CD4-positive, alpha-beta T cell treated with Interleukin-15 for 1 hour (primary cell): ENCODE measurements at regions not wholly inside any gene's neighbourhood (a gene's known extent, or its start where the extent isn't known, plus 50 kb on each side); places are given as distances from the start of the nearest gene placed in this dataset.

Source experiments
- DNase-seq: peaks from one replicate; pipeline ENCODE4 v3.0.0-alpha.2; 2020

- no peak for DNase-seq
Measured at GRCh38 chr12:13839365-13840336, 141.8 kb downstream of the GRIN2B start.

GRCh38 chr12:13836099-13836498 lies 145.3 kb downstream of the GRIN2B start:
- DNase-seq, result no peak

- DNase-seq, result no peak
Measured at GRCh38 chr12:13835652-13836051, 145.8 kb downstream of the GRIN2B start.

GRCh38 chr12:13834241-13834640 lies 147.2 kb downstream of the GRIN2B start:
- no peak for DNase-seq

GRCh38 chr12:13817131-13817530 lies 164.3 kb downstream of the GRIN2B start:
- no peak for DNase-seq

GRCh38 chr12:13816394-13816793 lies 165.0 kb downstream of the GRIN2B start:
- DNase-seq, result no peak

- no peak for DNase-seq
Measured at GRCh38 chr12:13812168-13812567, 169.2 kb downstream of the GRIN2B start.

- no peak for DNase-seq
Measured at GRCh38 chr12:13811061-13811460, 170.3 kb downstream of the GRIN2B start.

- no peak for DNase-seq
Measured at GRCh38 chr12:13805041-13805440, 176.4 kb downstream of the GRIN2B start.

GRCh38 chr12:13801543-13801942 lies 179.9 kb downstream of the GRIN2B start:
- no peak for DNase-seq

- DNase-seq, result no peak
Measured at GRCh38 chr12:13799574-13799973, 181.8 kb downstream of the GRIN2B start.

GRCh38 chr12:13798162-13798561 lies 183.2 kb downstream of the GRIN2B start:
- no peak for DNase-seq

- no peak for DNase-seq
Measured at GRCh38 chr12:13794706-13795105, 186.7 kb downstream of the GRIN2B start.

- no peak for DNase-seq
Measured at GRCh38 chr12:13790317-13790716, 191.1 kb downstream of the GRIN2B start.

GRCh38 chr12:13788626-13789025 lies 192.8 kb downstream of the GRIN2B start:
- no peak for DNase-seq

GRCh38 chr12:13786646-13787045 lies 194.8 kb downstream of the GRIN2B start:
- DNase-seq, result no peak

GRCh38 chr12:13784504-13784903 lies 196.9 kb downstream of the GRIN2B start:
- no peak for DNase-seq

GRCh38 chr12:13780453-13780852 lies 200.9 kb downstream of the GRIN2B start:
- DNase-seq, result no peak

- no peak for DNase-seq
Measured at GRCh38 chr12:13777374-13777773, 204.0 kb downstream of the GRIN2B start.

GRCh38 chr12:13772264-13772663 lies 209.1 kb downstream of the GRIN2B start:
- DNase-seq, result no peak

- DNase-seq, result no peak
Measured at GRCh38 chr12:13770576-13770975, 210.8 kb downstream of the GRIN2B start.

- no peak for DNase-seq
Measured at GRCh38 chr12:13769966-13770365, 211.4 kb downstream of the GRIN2B start.

- DNase-seq, result no peak
Measured at GRCh38 chr12:13769273-13769672, 212.1 kb downstream of the GRIN2B start.

- no peak for DNase-seq
Measured at GRCh38 chr12:13764748-13765147, 216.7 kb downstream of the GRIN2B start.

- no peak for DNase-seq
Measured at GRCh38 chr12:13749389-13749788, 232.0 kb downstream of the GRIN2B start.
